ENCODE measurements at regions not wholly inside any gene's neighbourhood (a gene's known extent, or its start where the extent isn't known, plus 50 kb on each side); places are given as distances from the start of the nearest gene placed in this dataset.
"Not testable (repeated sequence)": the region's sequence is repeated elsewhere in the genome, so short reads cannot be mapped to it uniquely, and the experiment has no call there.

GRCh38 chr2:110310988-110311475 lies 98.7 kb upstream of the MTLN start:
- TF ChIP-seq CTCF (IDR thresholded peaks at IDR 0.05 in 2 of 3, conservative IDR thresholded peaks at IDR 0.05 in 1 of 3; ENCODE audit: insufficient read depth in 2 of 3, low read depth in 1 of 3, low read length in 3 of 3); FOXA1 (IDR thresholded peaks at IDR 0.05; ENCODE audit: borderline replicate concordance); KAT2B (IDR thresholded peaks at IDR 0.05; ENCODE audit: low read depth, low read length); ZNF766 (CRISPR knock-in tag; conservative IDR thresholded peaks at IDR 0.05); ELK1 (CRISPR knock-in tag; IDR thresholded peaks at IDR 0.05); POLR2A (conservative IDR thresholded peaks at IDR 0.05); BCLAF1 (IDR thresholded peaks at IDR 0.05; ENCODE audit: borderline replicate concordance in 1 of 2, control insufficient read depth in 1 of 2, low read depth in 2 of 2, low read length in 1 of 2): not testable (repeated sequence)

Measured in K562 (cell line).